ENCODE measurements at regions not wholly inside any gene's neighbourhood (a gene's known extent, or its start where the extent isn't known, plus 50 kb on each side); places are given as distances from the start of the nearest gene placed in this dataset.

- intact Hi-C loops (cut with micrococcal nuclease; ENCODE audit: unreplicated experiment) = no loop called here
- Histone ChIP-seq H3K4me3 (ENCODE audit: low read depth, low read length) (no peak overlapping the region), H3K27me3 (replicated peaks; ENCODE audit: control insufficient read depth, insufficient read depth, low read length) (no peaks in the 10 kb centered on the region), H3K9me3 (no peaks in the 10 kb centered on the region), H3K36me3 (ENCODE audit: control insufficient read depth, insufficient read depth, low read length) (no peaks in the 10 kb centered on the region), H3K4me1 (no peaks in the 10 kb centered on the region)
- DNase-seq = no peak
- ChIA-PET POLR2A (no interaction called here), CTCF (no interaction called here)
- TF ChIP-seq CTCF (IDR thresholded peaks at IDR 0.05; ENCODE audit: insufficient read depth in 1 of 2, low read depth in 1 of 2, low read length in 1 of 2, severe bottlenecking in 1 of 2, unreplicated experiment in 1 of 2) = no peak
- BruUV-seq (replicated peaks) = no TSS peak
- Mint-ChIP-seq H3K27ac (ENCODE audit: unreplicated experiment) (no peak overlapping the region), H3K9me3 (ENCODE audit: unreplicated experiment) (no peaks in the 10 kb centered on the region), H3K27me3 (ENCODE audit: insufficient read depth, unreplicated experiment) (no peaks in the 10 kb centered on the region), H3K4me3 (ENCODE audit: unreplicated experiment) (no peak overlapping the region), H3K36me3 (ENCODE audit: insufficient read depth, unreplicated experiment) (no peaks in the 10 kb centered on the region), H3K4me1 (ENCODE audit: low read depth, unreplicated experiment) (no peaks in the 10 kb centered on the region)
These were observed 216.9 kb upstream of the ARG1 start for GRCh38 chr6:131356161-131356560.

- ChIA-PET POLR2A (no interaction called here), CTCF (interaction anchor here (0.6 kb wide), 1 partner anchor 10 kb away, joined by 4 read pairs; no protein-coding TSS in a partner anchor)
- Histone ChIP-seq H3K9me3 (no peaks in the 10 kb centered on the region), H3K27me3 (replicated peaks; ENCODE audit: control insufficient read depth, insufficient read depth, low read length) (no peaks in the 10 kb centered on the region), H3K36me3 (ENCODE audit: control insufficient read depth, insufficient read depth, low read length) (no peaks in the 10 kb centered on the region), H3K4me3 (ENCODE audit: low read depth, low read length) (no peak overlapping the region), H3K4me1 (no peaks in the 10 kb centered on the region)
- Mint-ChIP-seq H3K4me1 (ENCODE audit: low read depth, unreplicated experiment) (no peaks in the 10 kb centered on the region), H3K27me3 (ENCODE audit: insufficient read depth, unreplicated experiment) (no peaks in the 10 kb centered on the region), H3K4me3 (ENCODE audit: unreplicated experiment) (no peak overlapping the region), H3K36me3 (ENCODE audit: insufficient read depth, unreplicated experiment) (no peaks in the 10 kb centered on the region), H3K27ac (ENCODE audit: unreplicated experiment) (no peak overlapping the region), H3K9me3 (ENCODE audit: unreplicated experiment) (no peaks in the 10 kb centered on the region)
- BruUV-seq (replicated peaks) = no TSS peak
- no peak for DNase-seq
- intact Hi-C loops (cut with micrococcal nuclease; ENCODE audit: unreplicated experiment) = no loop called here
- TF ChIP-seq CTCF (IDR thresholded peaks at IDR 0.05; ENCODE audit: insufficient read depth in 1 of 2, low read depth in 1 of 2, low read length in 1 of 2, severe bottlenecking in 1 of 2, unreplicated experiment in 1 of 2) = no peak
These were observed 215.5 kb upstream of the ARG1 start for GRCh38 chr6:131357501-131357900.

DNA sequence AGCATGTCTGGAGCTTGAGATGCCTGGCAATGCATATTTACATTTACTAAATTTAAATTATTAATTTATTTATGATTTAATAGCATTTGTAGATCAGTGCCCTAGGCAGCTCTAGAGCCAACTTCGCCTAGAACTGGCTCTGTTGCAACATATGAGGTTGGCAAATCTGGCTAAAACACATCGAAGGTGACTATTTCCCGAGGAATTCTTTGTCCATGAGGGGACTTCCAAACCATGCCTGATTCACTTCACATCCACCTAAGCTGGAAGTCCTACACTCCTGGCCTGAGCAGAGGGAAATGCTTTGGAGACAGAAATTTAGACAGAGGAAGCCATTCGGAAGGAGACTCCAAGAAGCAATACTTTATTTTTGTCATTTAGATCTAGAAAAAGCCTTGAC lies 211.0 kb upstream of the ARG1 start:
- peaks cover 19% of the 10 kb centered on the region; the same call in 1 of the 2 replicates for H3K4me1 ChIP-seq
- POLR2A ChIA-PET = no interaction called here
- H3K4me3 ChIP-seq (ENCODE audit: low read depth, low read length) = no peak overlapping the region
- CTCF ChIA-PET = no interaction called here
- intact Hi-C loops (cut with micrococcal nuclease; ENCODE audit: unreplicated experiment) = loop anchor here (10.0 kb wide), 1 partner anchor 113 kb away; no protein-coding TSS in a partner anchor
- BruUV-seq (replicated peaks) = no TSS peak
- H3K27me3 ChIP-seq (replicated peaks; ENCODE audit: control insufficient read depth, insufficient read depth, low read length) = no peaks in the 10 kb centered on the region
- Mint-ChIP-seq H3K36me3 (ENCODE audit: insufficient read depth, unreplicated experiment) (no peaks in the 10 kb centered on the region), H3K9me3 (ENCODE audit: unreplicated experiment) (no peaks in the 10 kb centered on the region), H3K27ac (ENCODE audit: unreplicated experiment) (no peak overlapping the region), H3K4me1 (ENCODE audit: low read depth, unreplicated experiment) (peaks cover 7% of the 10 kb centered on the region), H3K4me3 (ENCODE audit: unreplicated experiment) (no peak overlapping the region), H3K27me3 (ENCODE audit: insufficient read depth, unreplicated experiment) (no peaks in the 10 kb centered on the region)
- TF ChIP-seq CTCF (IDR thresholded peaks at IDR 0.05; ENCODE audit: insufficient read depth in 1 of 2, low read depth in 1 of 2, low read length in 1 of 2, severe bottlenecking in 1 of 2, unreplicated experiment in 1 of 2) = no peak
- H3K9me3 ChIP-seq = no peaks in the 10 kb centered on the region
- H3K36me3 ChIP-seq (ENCODE audit: control insufficient read depth, insufficient read depth, low read length) = no peaks in the 10 kb centered on the region
- DNase-seq = no peak
